PC-3 (cell line): ENCODE measurements at regions not wholly inside any gene's neighbourhood (a gene's known extent, or its start where the extent isn't known, plus 50 kb on each side); places are given as distances from the start of the nearest gene placed in this dataset.

Experiments used
- ATAC-seq: fragments of 200-7000 bp; cut with Tn5 transposase; 2 replicates; pipeline ENCODE4 v1.9.1; 2020; ENCODE audit warnings: mild to moderate bottlenecking, moderate library complexity
- BruUV-seq: library from RNA; stranded (reverse); fragments of 400-500 nt; replicated peaks from 2 replicates; lab custom pipeline; 2021; lab: Mats Ljungman, UMichigan
- CTCF ChIA-PET: fragments of 300-600 bp; sonication (Branson Sonifier 250); formaldehyde crosslinking; loops from one replicate; lab custom pipeline; 2022; ENCODE audit warnings: antibody characterized with exemption; lab: Charles Lee
- POLR2A ChIA-PET: fragments of 300-600 bp; sonication (Branson Sonifier 250); formaldehyde crosslinking; loops from one replicate; lab custom pipeline; 2022; ENCODE audit warnings: antibody characterized with exemption; ENCODE audit not compliant: unreplicated experiment; lab: Charles Lee
- DNase-seq: peaks from one replicate; pipeline ENCODE4 v3.0.0-alpha.2; 2015
- H2AFZ ChIP-seq: fragments of 300-600 bp; sonication (generic); 2 replicates; pipeline ENCODE4 v1.6.0; 2016; ENCODE audit warnings: antibody characterized with exemption, low read length
- H3F3A ChIP-seq: fragments of 300-600 bp; sonication (generic); one replicate; pipeline ENCODE4 v1.6.0; 2017; ENCODE audit warnings: antibody characterized with exemption, low read length, control low read depth, mild to moderate bottlenecking; ENCODE audit not compliant: unreplicated experiment
- H3K27ac ChIP-seq: fragments of 300-600 bp; sonication (generic); 2 replicates; pipeline ENCODE4 v1.5.1; 2016; ENCODE audit warnings: mild to moderate bottlenecking, low read length
- H3K27me3 ChIP-seq: fragments of 300-600 bp; sonication (generic); 2 replicates; pipeline ENCODE4 v1.6.1; 2016; ENCODE audit warnings: low read length, mixed read lengths
- H3K36me3 ChIP-seq: fragments of 300-600 bp; sonication (generic); 2 replicates; pipeline ENCODE4 v1.6.1; 2016; ENCODE audit warnings: low read depth, mixed run types, low read length, mixed read lengths
- H3K4me1 ChIP-seq: fragments of 300-600 bp; sonication (generic); 2 replicates; pipeline ENCODE4 v1.5.1; 2016; ENCODE audit warnings: low read length; ENCODE audit not compliant: insufficient read depth
- H3K4me2 ChIP-seq: fragments of 300-600 bp; sonication (generic); 2 replicates; pipeline ENCODE4 v1.6.0; 2016; ENCODE audit warnings: low read length
- H3K4me3 ChIP-seq: fragments of 300-600 bp; sonication (generic); 2 replicates; pipeline ENCODE4 v1.5.1; 2016; ENCODE audit warnings: mild to moderate bottlenecking, low read length, mixed read lengths
- H3K79me2 ChIP-seq: fragments of 300-600 bp; sonication (generic); 2 replicates; pipeline ENCODE4 v1.6.1; 2017; ENCODE audit warnings: low read length, mixed read lengths
- H3K9ac ChIP-seq: fragments of 300-600 bp; sonication (generic); 2 replicates; pipeline ENCODE4 v1.6.0; 2016; ENCODE audit warnings: mild to moderate bottlenecking, low read length
- H3K9me2 ChIP-seq: fragments of 300-600 bp; sonication (generic); replicated peaks from 2 replicates; pipeline ENCODE4 v1.6.1; 2016; ENCODE audit warnings: mixed run types, low read length, mixed read lengths
- H3K9me3 ChIP-seq: fragments of 300-600 bp; sonication (generic); 2 replicates; pipeline ENCODE4 v1.6.1; 2016; ENCODE audit warnings: low read length, mixed read lengths
- H4K20me1 ChIP-seq: fragments of 300-600 bp; sonication (generic); 2 replicates; pipeline ENCODE4 v1.6.1; 2016; ENCODE audit warnings: low read length, mixed read lengths
- EZH2 ChIP-seq: fragments of 300-600 bp; sonication (generic); IDR thresholded peaks from one replicate; pipeline ENCODE4 v1.6.1; 2017; ENCODE audit warnings: antibody characterized with exemption, mild to moderate bottlenecking, low read length; ENCODE audit not compliant: unreplicated experiment
- EZH2phosphoT487 ChIP-seq: fragments of 300-600 bp; sonication (generic); IDR thresholded peaks from 2 replicates; pipeline ENCODE4 v1.6.1; 2018; ENCODE audit warnings: mild to moderate bottlenecking, antibody characterized with exemption, low read length, borderline replicate concordance
- intact Hi-C: fragments of 100-400 bp; cut with micrococcal nuclease; formaldehyde crosslinking; loops from 2 replicates; pipeline ENCODE4 v1.9.0; 2023
- TF ChIP-seq, protein P1 (sequence below): fragments of 300-600 bp; sonication (generic); conservative IDR thresholded peaks from 2 replicates; pipeline ENCODE4 v1.5.1; 2017; ENCODE audit warnings: antibody characterized with exemption, low read depth, mild to moderate bottlenecking, low read length

- no peak for ATAC-seq
- no peak for DNase-seq
- no peak overlapping the region for H3K4me2 ChIP-seq
- BruUV-seq: no TSS peak
- no peaks in the 10 kb centered on the region for H3K79me2 ChIP-seq
- H4K20me1 ChIP-seq: no peaks in the 10 kb centered on the region
- H3K36me3 ChIP-seq: no peaks in the 10 kb centered on the region
- peaks cover 4% of the 10 kb centered on the region for H3K4me1 ChIP-seq
- no peaks in the 10 kb centered on the region for H3F3A ChIP-seq
- no peaks in the 10 kb centered on the region for H3K27me3 ChIP-seq
- intact Hi-C loops: no loop called here
- no peak overlapping the region for H3K27ac ChIP-seq
- H3K9ac ChIP-seq: no peak overlapping the region
- no peaks in the 10 kb centered on the region for H3K9me3 ChIP-seq
- CTCF ChIA-PET: interaction anchor here (1.8 kb wide), 1 partner anchor 189 kb away, joined by 8 read pairs; no protein-coding TSS in a partner anchor
- no peak for TF ChIP-seq EZH2phosphoT487
- TF ChIP-seq, protein P1, sequence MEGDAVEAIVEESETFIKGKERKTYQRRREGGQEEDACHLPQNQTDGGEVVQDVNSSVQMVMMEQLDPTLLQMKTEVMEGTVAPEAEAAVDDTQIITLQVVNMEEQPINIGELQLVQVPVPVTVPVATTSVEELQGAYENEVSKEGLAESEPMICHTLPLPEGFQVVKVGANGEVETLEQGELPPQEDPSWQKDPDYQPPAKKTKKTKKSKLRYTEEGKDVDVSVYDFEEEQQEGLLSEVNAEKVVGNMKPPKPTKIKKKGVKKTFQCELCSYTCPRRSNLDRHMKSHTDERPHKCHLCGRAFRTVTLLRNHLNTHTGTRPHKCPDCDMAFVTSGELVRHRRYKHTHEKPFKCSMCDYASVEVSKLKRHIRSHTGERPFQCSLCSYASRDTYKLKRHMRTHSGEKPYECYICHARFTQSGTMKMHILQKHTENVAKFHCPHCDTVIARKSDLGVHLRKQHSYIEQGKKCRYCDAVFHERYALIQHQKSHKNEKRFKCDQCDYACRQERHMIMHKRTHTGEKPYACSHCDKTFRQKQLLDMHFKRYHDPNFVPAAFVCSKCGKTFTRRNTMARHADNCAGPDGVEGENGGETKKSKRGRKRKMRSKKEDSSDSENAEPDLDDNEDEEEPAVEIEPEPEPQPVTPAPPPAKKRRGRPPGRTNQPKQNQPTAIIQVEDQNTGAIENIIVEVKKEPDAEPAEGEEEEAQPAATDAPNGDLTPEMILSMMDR: no peak
- no peak for TF ChIP-seq EZH2
- POLR2A ChIA-PET: interaction anchor here (0.6 kb wide), 1 partner anchor 10 kb away, joined by 9 read pairs; no protein-coding TSS in a partner anchor
- H3K9me2 ChIP-seq: no peaks in the 10 kb centered on the region
- no peak overlapping the region for H2AFZ ChIP-seq
- no peak overlapping the region for H3K4me3 ChIP-seq
These were observed 79.1 kb upstream of the PMAIP1 start for GRCh38 chr18:59820663-59821062.

DNA sequence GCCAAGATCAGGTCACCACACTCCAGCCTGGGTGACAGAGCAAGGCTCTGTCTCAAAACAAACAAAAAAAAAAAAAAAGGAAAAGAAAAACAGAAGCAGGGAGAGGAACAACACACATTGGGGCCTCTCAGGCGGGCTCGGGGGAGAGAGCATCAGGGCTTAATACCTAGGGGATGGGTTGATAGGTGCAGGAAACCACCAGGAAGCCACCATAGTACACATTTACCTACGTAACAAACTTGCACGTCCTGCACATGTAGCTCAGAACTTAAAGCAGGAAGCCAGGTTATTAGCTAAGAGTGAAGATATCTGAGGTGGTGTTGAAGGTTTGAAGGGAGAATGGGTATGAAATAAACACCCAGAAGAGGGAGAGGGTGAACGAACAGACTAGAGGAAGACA is 81.0 kb upstream of the PMAIP1 start:
- ATAC-seq: no peak
- CTCF ChIA-PET: no interaction called here

GRCh38 chr18:59814891-59815290 is 84.9 kb upstream of the PMAIP1 start:
- H2AFZ ChIP-seq: no peak overlapping the region
- H3K4me3 ChIP-seq: no peak overlapping the region
- no peaks in the 10 kb centered on the region for H3K79me2 ChIP-seq
- no peak for TF ChIP-seq EZH2
- no peak for TF ChIP-seq EZH2phosphoT487
- TF ChIP-seq, protein P1: no peak
- intact Hi-C loops: no loop called here
- no TSS peak for BruUV-seq
- ChIA-PET CTCF (no interaction called here), POLR2A (interaction anchor here (0.6 kb wide), 1 partner anchor 90 kb away, joined by 4 read pairs; no protein-coding TSS in a partner anchor)
- H3K4me2 ChIP-seq: no peak overlapping the region
- ATAC-seq (no peak), DNase-seq (peak; percentile 35)
- no peaks in the 10 kb centered on the region for H3F3A ChIP-seq
- H3K27ac ChIP-seq: no peak overlapping the region
- peaks cover 4% of the 10 kb centered on the region; the same call in 1 of the 2 replicates for H3K4me1 ChIP-seq
- no peaks in the 10 kb centered on the region for H3K27me3 ChIP-seq
- no peaks in the 10 kb centered on the region for H3K9me3 ChIP-seq
- H3K9ac ChIP-seq: no peak overlapping the region
- H3K9me2 ChIP-seq: no peaks in the 10 kb centered on the region
- H4K20me1 ChIP-seq: no peaks in the 10 kb centered on the region
- H3K36me3 ChIP-seq: no peaks in the 10 kb centered on the region

More for the DNA sequence above, 81.0 kb upstream of the PMAIP1 start:
- Histone ChIP-seq H2AFZ (no peak overlapping the region), H3K4me2 (no peak overlapping the region), H3K27me3 (no peaks in the 10 kb centered on the region), H3K9me3 (no peaks in the 10 kb centered on the region), H3K9ac (no peak overlapping the region), H3F3A (no peaks in the 10 kb centered on the region), H3K4me3 (no peak overlapping the region), H3K4me1 (peaks cover 8% of the 10 kb centered on the region), H3K9me2 (no peaks in the 10 kb centered on the region), H3K79me2 (no peaks in the 10 kb centered on the region), H4K20me1 (no peaks in the 10 kb centered on the region), H3K36me3 (no peaks in the 10 kb centered on the region), H3K27ac (no peak overlapping the region)
- intact Hi-C loops: no loop called here
- POLR2A ChIA-PET: no interaction called here
- TF ChIP-seq EZH2phosphoT487 (no peak), EZH2 (no peak)
- TF ChIP-seq, protein P1: no peak
- DNase-seq: no peak
- BruUV-seq: no TSS peak
